Lung (tissue), 11 donors: ENCODE measurements at regions not wholly inside any gene's neighbourhood (a gene's known extent, or its start where the extent isn't known, plus 50 kb on each side); places are given as distances from the start of the nearest gene placed in this dataset.

Experiments
- ATAC-seq: fragments of 200-7000 bp; cut with Tn5 transposase; one replicate; pipeline ENCODE4 v1.9.1; 2020; ENCODE audit warnings: moderate number of reproducible peaks; ENCODE audit not compliant: insufficient read depth, low FRiP score
- DNase-seq, 3 donors: peaks; one replicate each; pipeline ENCODE4 v3.0.0-alpha.2; 2013 to 2017
- H3K27ac ChIP-seq, 2 donors: one replicate each; pipeline ENCODE4 v1.5.1; 2013; ENCODE audit warnings: mild to moderate bottlenecking in 2 of 2, moderate library complexity in 2 of 2, control low read depth in 1 of 2, inconsistent platforms in 1 of 2, low read depth in 1 of 2, low read length in 1 of 2
- H3K27me3 ChIP-seq, 3 donors: one replicate each; pipeline ENCODE4 v1.5.1; 2013; ENCODE audit warnings: low read length in 2 of 3; ENCODE audit not compliant: control insufficient read depth in 3 of 3, insufficient read depth in 3 of 3
- H3K36me3 ChIP-seq, 4 donors: one replicate each; pipeline ENCODE4 v1.5.1; 2013; ENCODE audit warnings: low read length in 4 of 4, mild to moderate bottlenecking in 1 of 4, moderate library complexity in 1 of 4; ENCODE audit not compliant: control insufficient read depth in 4 of 4, insufficient read depth in 4 of 4
- H3K4me1 ChIP-seq, 5 donors: one replicate each; pipeline ENCODE4 v1.5.1; 2013; ENCODE audit warnings: low read length in 5 of 5, mild to moderate bottlenecking in 2 of 5, moderate library complexity in 1 of 5; ENCODE audit not compliant: control insufficient read depth in 5 of 5, insufficient read depth in 5 of 5
- H3K4me3 ChIP-seq: one replicate; pipeline ENCODE4 v1.5.1; 2013; ENCODE audit warnings: mild to moderate bottlenecking, control low read depth, moderate library complexity
- H3K9ac ChIP-seq, 2 donors: one replicate each; pipeline ENCODE4 v1.5.1; 2013; ENCODE audit warnings: low read length in 2 of 2, control low read depth in 1 of 2; ENCODE audit not compliant: insufficient read depth in 1 of 2
- H3K9me3 ChIP-seq, 4 donors: one replicate each; pipeline ENCODE4 v1.5.1; 2013; ENCODE audit warnings: low read length in 3 of 4, mild to moderate bottlenecking in 1 of 4, moderate library complexity in 1 of 4; ENCODE audit not compliant: control insufficient read depth in 4 of 4, insufficient read depth in 3 of 4
- CTCF ChIP-seq: IDR thresholded peaks from 2 replicates; pipeline ENCODE4 v1.5.1; 2012; ENCODE audit warnings: mild to moderate bottlenecking; ENCODE audit errors: control extremely low read depth, extremely low read depth
- WGBS, 2 donors: extraction: QIAGEN DNeasy Blood & Tissue Kit; methylation state at CpG; one replicate each; pipeline ENCODE4 v1.1.7; 2013; 5-methylcytosine and 5-hydroxymethylcytosine counted together
- donor health status: control.
- donor health status: control.
- donor health status: Bipolar disorder and iron deficiency.
- donor health status: healthy.
- donor health status: DM: yes; HTN: yes; CAD: no.

- peaks cover 0 to 7% (median 2%) of the 10 kb centered on the region in 4 donors for H3K9me3 ChIP-seq
- H3K27ac ChIP-seq, result no peak overlapping the region
- TF ChIP-seq CTCF, result no peak
- H3K4me3 ChIP-seq, result no peak overlapping the region
- H3K36me3 ChIP-seq, result no peaks in the 10 kb centered on the region
- DNase-seq (no peak), ATAC-seq (no peak)
- H3K9ac ChIP-seq, result no peak overlapping the region
- no peaks in the 10 kb centered on the region for H3K27me3 ChIP-seq
- H3K4me1 ChIP-seq, result peaks cover 0 to 24% (median 9%) of the 10 kb centered on the region in 5 donors
Measured at GRCh38 chr5:116358015-116358523, 216.6 kb downstream of the SEMA6A start.

GRCh38 chr5:116355819-116356601, 218.6 kb downstream of the SEMA6A start:
- 91 to 93% methylated on average over 6 of the region's 6 CpGs for WGBS, 2 donors
- H3K27ac ChIP-seq, result no peak overlapping the region

GRCh38 chr5:116354699-116355098, 219.9 kb downstream of the SEMA6A start:
- DNase-seq (no peak), ATAC-seq (no peak)
- Histone ChIP-seq H3K27ac (no peak overlapping the region), H3K27me3 (no peaks in the 10 kb centered on the region), H3K4me1 (peaks cover 0 to 10% (median 3%) of the 10 kb centered on the region in 5 donors), H3K4me3 (no peak overlapping the region), H3K9me3 (peaks cover 0 to 7% (median 3%) of the 10 kb centered on the region in 4 donors), H3K9ac (no peak overlapping the region), H3K36me3 (no peaks in the 10 kb centered on the region)
- TF ChIP-seq CTCF, result no peak

More at GRCh38 chr5:116355819-116356601, 218.6 kb downstream of the SEMA6A start:
- peaks cover 0 to 20% (median 3%) of the 10 kb centered on the region in 5 donors for H3K4me1 ChIP-seq
- no peaks in the 10 kb centered on the region for H3K27me3 ChIP-seq
- DNase-seq, result no peak
- no peak for TF ChIP-seq CTCF
- ATAC-seq, result no peak
- H3K4me3 ChIP-seq, result no peak overlapping the region
- H3K36me3 ChIP-seq, result no peaks in the 10 kb centered on the region
- no peak overlapping the region for H3K9ac ChIP-seq
- peaks cover 0 to 7% (median 3%) of the 10 kb centered on the region in 4 donors for H3K9me3 ChIP-seq
